ENCODE measurements at regions not wholly inside any gene's neighbourhood (a gene's known extent, or its start where the extent isn't known, plus 50 kb on each side); places are given as distances from the start of the nearest gene placed in this dataset.

DNA sequence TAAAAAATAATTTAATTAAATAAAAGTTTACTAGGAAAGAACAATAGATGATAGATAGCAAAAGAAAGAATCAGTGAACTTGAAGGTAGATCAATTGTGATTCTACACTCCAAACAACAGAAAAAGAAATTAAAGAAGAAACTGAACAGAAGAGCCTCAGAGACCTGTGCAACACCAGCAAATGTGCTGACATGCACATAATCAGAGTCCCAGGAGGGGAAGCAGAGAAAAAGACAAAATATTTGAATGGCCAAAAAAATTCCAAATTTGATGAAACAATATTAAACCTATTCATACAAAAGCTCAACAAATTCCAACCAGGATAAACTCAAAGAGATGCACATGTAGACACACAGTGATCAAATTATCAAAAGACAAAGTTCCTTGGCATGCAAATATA lies 267.5 kb upstream of the OPRM1 start:
- CTCF ChIA-PET = no interaction called here
- in situ Hi-C loops (cut with MboI; ENCODE audit: low sequenced_read_pairs) = no loop called here

More for the DNA sequence above, 267.5 kb upstream of the OPRM1 start:
- H3K4me3 ChIP-seq (ENCODE audit: insufficient read depth, low read depth, low read length) = no peak overlapping the region
- no peak overlapping the region for H3K18ac ChIP-seq (ENCODE audit: low read depth, low read length)
- no peaks in the 10 kb centered on the region for H4K20me1 ChIP-seq (ENCODE audit: insufficient read depth, low read length)
- no peak overlapping the region for H2BK15ac ChIP-seq (ENCODE audit: low read depth, low read length)
- no TSS peak for BruUV-seq (replicated peaks)
- no peak for DNase-seq
- H3K4ac ChIP-seq (ENCODE audit: low read depth, low read length) = no peak overlapping the region
- H4K8ac ChIP-seq (ENCODE audit: low read depth in 2 of 2, low read length in 2 of 2) = no peak overlapping the region
- no peaks in the 10 kb centered on the region for H3K27me3 ChIP-seq (ENCODE audit: control insufficient read depth, insufficient read depth, low read length)
- dilution Hi-C loops (cut with HindIII; ENCODE audit: low sequenced_read_pairs, unreplicated experiment) (no loop called here), intact Hi-C loops (cut with micrococcal nuclease) (no loop called here)
- H4K5ac ChIP-seq (ENCODE audit: low read depth, low read length) = no peak overlapping the region
- no peak overlapping the region for H2BK20ac ChIP-seq (ENCODE audit: low read depth, low read length)
- no peaks in the 10 kb centered on the region for H3K79me1 ChIP-seq (ENCODE audit: low read depth in 1 of 2, low read length in 2 of 2)
- no peak overlapping the region for H3K56ac ChIP-seq (ENCODE audit: extremely low read depth, insufficient read depth, low read length)
- H3K23ac ChIP-seq (ENCODE audit: low read depth, low read length) = no peak overlapping the region
- H2BK120ac ChIP-seq (ENCODE audit: low read depth, low read length) = no peak overlapping the region
- no peak overlapping the region for H2BK5ac ChIP-seq (ENCODE audit: low read depth, low read length, poor library complexity, severe bottlenecking)
- H2AK5ac ChIP-seq (ENCODE audit: low read depth, low read length) = no peak overlapping the region
- no peak overlapping the region for H4K91ac ChIP-seq (ENCODE audit: insufficient read depth, low read depth, low read length)
- peaks cover 5% of the 10 kb centered on the region for H3K9me3 ChIP-seq (ENCODE audit: control insufficient read depth, insufficient read depth, low read length)
- no peak overlapping the region for H2AK9ac ChIP-seq (replicated peaks; ENCODE audit: low read depth, low read length, poor library complexity)
- H3K27ac ChIP-seq (ENCODE audit: insufficient read depth, low read length) = no peak overlapping the region
- no peak overlapping the region for H3K14ac ChIP-seq (replicated peaks; ENCODE audit: low read depth, low read length)
- no peak overlapping the region for H2AFZ ChIP-seq (replicated peaks; ENCODE audit: low read length, poor library complexity)
- POLR2A ChIA-PET (ENCODE audit: unreplicated experiment) = no interaction called here
- no peaks in the 10 kb centered on the region for H3K36me3 ChIP-seq (ENCODE audit: control insufficient read depth, insufficient read depth, low read length)
- H3K4me1 ChIP-seq (ENCODE audit: control insufficient read depth, insufficient read depth, low read length) = no peaks in the 10 kb centered on the region
- TF ChIP-seq CEBPB (IDR thresholded peaks at IDR 0.05; ENCODE audit: low read depth, low read length) = no peak
- peak; percentile 61 for TF ChIP-seq MAFK (IDR thresholded peaks at IDR 0.05; ENCODE audit: low read depth, low read length)
- no peak overlapping the region for H3K4me2 ChIP-seq (ENCODE audit: low read depth, low read length)
- no peaks in the 10 kb centered on the region for H3K9me1 ChIP-seq (ENCODE audit: insufficient read depth, low read length)
- no peak overlapping the region for H3K9ac ChIP-seq (ENCODE audit: low read depth, low read length)
- no peak for ATAC-seq (ENCODE audit: low read depth)
